Natural killer cell (primary cell): ENCODE measurements at regions not wholly inside any gene's neighbourhood (a gene's known extent, or its start where the extent isn't known, plus 50 kb on each side); places are given as distances from the start of the nearest gene placed in this dataset.

Experiments used
- ATAC-seq, 3 donors: fragments of 150-1000 bp in 2 of 3; fragments of 200-7000 bp in 1 of 3; cut with Tn5 transposase; 1 replicate in 1 of 3; 2 replicates in 2 of 3; pipeline ENCODE4 v1.10.0; 2021; ENCODE audit warnings: mild to moderate bottlenecking in 2 of 3, moderate library complexity in 2 of 3
- DNase-seq, 2 donors: peaks; one replicate each; pipeline versions ENCODE4 v3.0.0 to v3.0.0-alpha.2; 2013 to 2021; ENCODE audit warnings: mixed read lengths in 1 of 2
- H3K27ac ChIP-seq: one replicate; pipeline ENCODE4 v1.5.1; 2013; ENCODE audit warnings: mild to moderate bottlenecking, low read length
- H3K27me3 ChIP-seq: one replicate; pipeline ENCODE4 v1.6.1; 2013; ENCODE audit warnings: low read length; ENCODE audit not compliant: control insufficient read depth, insufficient read depth
- H3K36me3 ChIP-seq: one replicate; pipeline ENCODE4 v1.6.1; 2013; ENCODE audit warnings: low read length; ENCODE audit not compliant: control insufficient read depth, insufficient read depth
- H3K4me1 ChIP-seq: one replicate; pipeline ENCODE4 v1.6.1; 2013; ENCODE audit warnings: low read length; ENCODE audit not compliant: control insufficient read depth, insufficient read depth
- H3K4me3 ChIP-seq: one replicate; pipeline ENCODE4 v1.5.1; 2013; ENCODE audit warnings: low read length
- H3K9me3 ChIP-seq: one replicate; pipeline ENCODE4 v1.6.1; 2013; ENCODE audit warnings: low read length; ENCODE audit not compliant: control insufficient read depth, insufficient read depth
- H3K27ac Mint-ChIP-seq, 2 donors: one replicate each; pipeline ENCODE4 v1.8.0; 2022; ENCODE audit warnings: mild to moderate bottlenecking in 2 of 2, mixed read lengths in 2 of 2, moderate library complexity in 1 of 2
- H3K27me3 Mint-ChIP-seq, 2 donors: one replicate each; pipeline ENCODE4 v1.8.0; 2022; ENCODE audit warnings: low read depth in 2 of 2, mixed read lengths in 2 of 2
- H3K36me3 Mint-ChIP-seq: one replicate; pipeline ENCODE4 v1.8.0; 2022; ENCODE audit warnings: mixed read lengths
- H3K4me1 Mint-ChIP-seq, 2 donors: one replicate each; pipeline ENCODE4 v1.8.0; 2022; ENCODE audit warnings: mixed read lengths in 2 of 2
- H3K4me3 Mint-ChIP-seq: one replicate; pipeline ENCODE4 v1.8.0; 2022; ENCODE audit warnings: mild to moderate bottlenecking, moderate library complexity, mixed read lengths
- H3K9me3 Mint-ChIP-seq, 2 donors: one replicate each; pipeline ENCODE4 v1.8.0; 2022; ENCODE audit warnings: mixed read lengths in 2 of 2
- CTCF ChIP-seq: fragments of 200-600 bp; IDR thresholded peaks from one replicate; pipeline ENCODE4 v1.8.0; 2022; ENCODE audit warnings: antibody characterized with exemption
- WGBS: methylation state at CpG from one replicate; pipeline ENCODE4 v1.1.7; 2013; ENCODE audit warnings: missing lambda C conversion rate; ENCODE audit not compliant: insufficient coverage; 5-methylcytosine and 5-hydroxymethylcytosine counted together
- intact Hi-C: fragments of 100-400 bp; cut with micrococcal nuclease; formaldehyde crosslinking; loops from one replicate; pipeline ENCODE4 v1.14.2; 2022

- DNase-seq, result no peak
- ATAC-seq, result no peak
- H3K27ac ChIP-seq, result no peak overlapping the region
- peaks cover 0 to 7% of the 10 kb centered on the region in 2 donors for H3K27me3 Mint-ChIP-seq
- H3K27me3 ChIP-seq, result no peaks in the 10 kb centered on the region
- 84% methylated on average over 6 of the region's 8 CpGs for WGBS
- H3K36me3 ChIP-seq, result no peaks in the 10 kb centered on the region
- H3K9me3 Mint-ChIP-seq, result no peaks in the 10 kb centered on the region
- intact Hi-C loops, result no loop called here
- no peaks in the 10 kb centered on the region for H3K9me3 ChIP-seq
- TF ChIP-seq CTCF, result no peak
- no peaks in the 10 kb centered on the region for H3K4me1 ChIP-seq
- no peak overlapping the region for H3K4me3 ChIP-seq
- no peaks in the 10 kb centered on the region for H3K4me1 Mint-ChIP-seq
- H3K36me3 Mint-ChIP-seq, result no peaks in the 10 kb centered on the region
- no peak overlapping the region for H3K27ac Mint-ChIP-seq
- H3K4me3 Mint-ChIP-seq, result no peak overlapping the region
These were observed 159.8 kb upstream of the MITF start for GRCh38 chr3:69579306-69580041.

- Histone ChIP-seq H3K4me3 (no peak overlapping the region), H3K27me3 (no peaks in the 10 kb centered on the region), H3K27ac (no peak overlapping the region), H3K4me1 (no peaks in the 10 kb centered on the region), H3K36me3 (no peaks in the 10 kb centered on the region), H3K9me3 (no peaks in the 10 kb centered on the region)
- Mint-ChIP-seq H3K36me3 (no peaks in the 10 kb centered on the region), H3K4me3 (no peak overlapping the region), H3K27me3 (peaks cover 0 to 14% of the 10 kb centered on the region in 2 donors), H3K27ac (no peak overlapping the region), H3K9me3 (peaks cover 5 to 7% of the 10 kb centered on the region in 2 donors), H3K4me1 (no peaks in the 10 kb centered on the region)
- ATAC-seq (no peak), DNase-seq (no peak)
- WGBS, result 73% methylated on average over 3 of the region's 3 CpGs
- TF ChIP-seq CTCF, result no peak
- intact Hi-C loops, result no loop called here
These were observed 169.7 kb upstream of the MITF start for GRCh38 chr3:69569520-69569919.

- no peaks in the 10 kb centered on the region for H3K36me3 ChIP-seq
- peaks cover 0 to 14% of the 10 kb centered on the region in 2 donors for H3K27me3 Mint-ChIP-seq
- H3K4me3 Mint-ChIP-seq, result no peak overlapping the region
- ATAC-seq (no peak), DNase-seq (no peak)
- H3K27ac Mint-ChIP-seq, result no peak overlapping the region
- H3K4me3 ChIP-seq, result no peak overlapping the region
- H3K36me3 Mint-ChIP-seq, result no peaks in the 10 kb centered on the region
- WGBS, result 96% methylated on average over 2 of the region's 2 CpGs
- no peaks in the 10 kb centered on the region for H3K27me3 ChIP-seq
- peaks cover 5 to 7% of the 10 kb centered on the region in 2 donors for H3K9me3 Mint-ChIP-seq
- no peak for TF ChIP-seq CTCF
- intact Hi-C loops, result no loop called here
- H3K27ac ChIP-seq, result no peak overlapping the region
- H3K4me1 ChIP-seq, result no peaks in the 10 kb centered on the region
- no peaks in the 10 kb centered on the region for H3K4me1 Mint-ChIP-seq
- H3K9me3 ChIP-seq, result no peaks in the 10 kb centered on the region
These were observed 170.3 kb upstream of the MITF start for GRCh38 chr3:69568951-69569350.

GRCh38 chr3:69568458-69568857 is 170.8 kb upstream of the MITF start:
- DNase-seq, result no peak
- TF ChIP-seq CTCF, result no peak
- no peak overlapping the region for H3K27ac ChIP-seq
- H3K36me3 Mint-ChIP-seq, result no peaks in the 10 kb centered on the region
- H3K27me3 ChIP-seq, result no peaks in the 10 kb centered on the region
- intact Hi-C loops, result no loop called here
- no peak for ATAC-seq
- H3K4me1 ChIP-seq, result no peaks in the 10 kb centered on the region
- 79% methylated on average over 2 of the region's 2 CpGs for WGBS
- no peak overlapping the region for H3K27ac Mint-ChIP-seq
- H3K27me3 Mint-ChIP-seq, result peaks cover 0 to 14% of the 10 kb centered on the region in 2 donors
- H3K9me3 Mint-ChIP-seq, result peaks cover 5 to 7% of the 10 kb centered on the region in 2 donors
- H3K4me3 ChIP-seq, result no peak overlapping the region
- H3K4me1 Mint-ChIP-seq, result no peaks in the 10 kb centered on the region
- H3K9me3 ChIP-seq, result no peaks in the 10 kb centered on the region
- H3K36me3 ChIP-seq, result no peaks in the 10 kb centered on the region
- no peak overlapping the region for H3K4me3 Mint-ChIP-seq
